Fibroblast of skin of back (primary cell): ENCODE measurements at regions not wholly inside any gene's neighbourhood (a gene's known extent, or its start where the extent isn't known, plus 50 kb on each side); places are given as distances from the start of the nearest gene placed in this dataset.

Experiments used
- DNase-seq: peaks from one replicate; pipeline ENCODE4 v3.0.0-alpha.2; 2013

DNA sequence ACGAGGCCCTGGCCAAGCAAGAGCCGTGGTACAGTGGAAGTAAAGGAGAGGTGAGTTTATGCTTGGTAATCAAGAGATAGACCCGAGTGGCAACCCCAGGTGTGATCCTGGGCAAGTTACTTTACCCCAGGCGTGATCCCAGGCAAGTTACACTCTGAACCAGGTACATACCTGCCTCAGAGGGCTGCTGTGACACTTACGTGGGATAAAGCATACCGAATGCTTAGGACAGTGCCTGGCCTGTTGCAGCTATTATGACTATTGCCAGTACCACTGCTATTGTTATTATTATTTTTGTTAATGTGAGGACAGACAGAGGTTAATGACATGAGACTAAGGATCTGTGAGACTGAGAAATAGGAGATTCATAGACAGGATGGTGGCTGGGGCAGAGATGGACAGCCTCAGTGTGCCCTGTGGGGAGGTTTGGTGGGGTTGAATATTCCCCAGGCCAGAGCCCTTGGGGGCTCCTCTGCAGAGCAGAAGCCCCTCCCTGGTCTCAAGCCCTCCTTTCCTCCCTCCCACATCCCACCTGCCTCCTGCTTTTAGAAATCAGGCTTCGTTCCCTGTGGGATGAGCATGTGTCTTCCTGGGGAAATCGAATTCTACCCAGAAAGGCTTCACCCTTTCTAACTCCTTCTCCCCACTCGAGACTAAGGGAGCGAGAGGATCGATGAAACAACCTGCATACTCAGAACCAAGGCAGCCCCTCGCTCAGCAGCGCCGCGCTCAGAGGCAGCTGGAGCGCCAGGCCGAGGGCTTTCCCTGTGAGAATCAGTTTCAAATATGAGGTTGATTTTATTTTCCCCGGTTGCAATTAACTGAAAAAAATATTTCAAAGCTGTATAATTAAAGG is 62.0 kb upstream of the SIX3 start:
- no peak for DNase-seq

DNA sequence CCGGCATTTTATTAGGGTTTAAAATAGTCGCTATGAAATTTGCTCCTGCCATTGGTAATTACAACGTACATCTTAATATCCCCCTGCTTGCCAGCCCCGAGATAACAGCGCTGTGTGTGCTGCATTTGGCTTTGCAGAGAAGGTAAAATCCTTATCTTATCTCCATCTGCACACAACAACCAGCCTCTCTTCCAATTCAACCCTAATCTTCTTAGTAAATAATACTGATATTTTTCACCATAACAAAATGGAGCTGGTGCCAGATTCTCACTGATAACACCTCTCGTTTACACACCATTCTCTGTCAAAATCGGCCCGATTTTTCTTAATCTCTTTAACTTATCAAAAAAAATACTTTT is 61.4 kb upstream of the SIX3 start:
- DNase-seq = no peak

DNA sequence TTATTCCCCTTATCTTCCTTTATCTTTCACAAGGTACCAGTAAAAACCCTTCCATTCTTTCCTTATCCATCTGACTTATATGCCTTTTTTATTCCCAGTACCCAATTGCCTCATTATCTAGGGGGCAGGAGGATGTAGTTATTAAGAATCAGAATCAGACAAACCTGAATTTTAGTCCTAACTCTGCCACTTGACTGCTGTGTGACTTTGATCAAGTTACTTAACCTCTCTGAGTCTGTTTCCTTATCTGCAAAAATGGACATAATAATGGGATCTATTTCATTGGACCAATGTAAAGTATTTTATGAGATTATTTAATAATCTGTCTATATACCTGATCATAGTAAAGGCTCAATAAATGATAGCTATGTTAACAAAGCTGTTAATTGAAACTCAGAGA is 59.6 kb upstream of the SIX3 start:
- no peak for DNase-seq

DNA sequence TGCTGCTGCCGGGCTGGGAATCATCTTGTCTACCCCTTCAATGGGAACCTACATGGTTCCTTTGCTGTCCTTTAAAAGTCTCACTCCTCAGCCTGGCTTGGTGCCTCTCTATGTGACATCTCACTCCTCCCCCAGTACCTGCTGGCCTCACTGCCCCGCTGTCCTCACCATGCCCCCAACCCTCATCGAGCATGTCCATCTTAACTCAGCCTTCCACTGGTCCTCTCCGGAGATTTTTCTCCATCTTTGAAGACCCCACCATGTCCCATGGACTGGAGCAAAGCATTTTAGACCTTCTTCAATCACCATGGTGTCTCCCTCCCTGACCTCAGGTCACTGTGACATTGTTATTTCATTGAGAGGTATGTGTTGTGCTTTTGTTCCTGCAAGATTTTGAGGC is 58.1 kb upstream of the SIX3 start:
- no peak for DNase-seq

DNA sequence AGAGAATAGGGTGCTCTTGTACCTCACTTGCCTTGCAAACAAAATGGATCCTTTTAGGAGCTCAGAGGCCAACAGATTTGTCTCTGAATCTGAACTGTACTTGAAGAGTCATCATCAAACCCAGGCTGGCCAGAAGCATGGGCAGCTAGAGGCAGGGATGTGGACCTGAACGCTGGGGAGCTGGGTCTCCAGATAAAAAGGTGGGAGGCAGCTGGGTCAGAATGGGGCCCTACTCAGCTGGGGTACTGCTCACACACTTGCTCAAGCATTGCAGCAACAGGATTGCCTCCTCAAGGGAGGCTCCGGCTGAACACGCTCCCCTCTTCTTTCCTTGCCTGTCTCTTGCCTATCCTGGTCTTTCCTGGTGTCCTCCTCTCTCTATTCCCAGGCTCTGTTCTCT is 57.3 kb upstream of the SIX3 start:
- no peak for DNase-seq

DNA sequence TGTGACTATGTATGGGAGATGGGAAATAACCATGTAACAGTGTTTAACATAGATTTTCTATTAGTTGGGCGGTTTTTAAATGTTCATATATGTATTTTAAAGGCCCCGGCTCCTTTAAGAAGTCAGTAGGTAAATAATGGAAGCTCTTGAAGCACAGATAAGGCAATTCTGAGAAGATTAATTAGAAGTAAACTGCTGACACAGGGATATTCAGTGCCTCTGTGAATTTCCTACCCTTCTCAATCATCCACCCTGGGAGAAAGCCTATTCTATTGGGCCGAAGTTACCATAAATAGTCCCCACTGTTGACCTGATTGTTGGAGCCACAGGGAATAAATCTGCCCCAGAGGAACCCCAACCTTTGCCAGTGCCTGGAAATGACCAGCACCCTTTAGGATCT is 56.8 kb upstream of the SIX3 start:
- DNase-seq = no peak

DNA sequence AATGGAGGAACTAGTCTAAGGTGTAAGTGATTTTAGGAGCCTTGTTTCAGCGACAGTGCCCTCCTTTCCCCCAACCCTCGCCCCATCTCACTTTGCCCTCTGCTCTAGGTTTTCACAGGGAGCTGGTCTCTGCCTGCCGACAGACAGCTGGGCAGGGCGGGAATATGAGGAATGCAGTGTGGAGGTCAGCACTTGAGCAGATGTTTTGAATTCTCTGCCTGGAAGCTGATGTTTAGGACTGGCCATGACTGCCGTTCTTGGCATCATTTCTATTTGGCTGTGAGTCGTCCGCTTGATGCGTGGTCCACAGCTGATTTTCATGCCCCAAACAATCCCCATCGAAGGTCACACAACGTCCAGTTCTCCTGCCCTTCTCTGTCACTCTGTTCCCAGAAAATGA is 55.1 kb upstream of the SIX3 start:
- no peak for DNase-seq

DNA sequence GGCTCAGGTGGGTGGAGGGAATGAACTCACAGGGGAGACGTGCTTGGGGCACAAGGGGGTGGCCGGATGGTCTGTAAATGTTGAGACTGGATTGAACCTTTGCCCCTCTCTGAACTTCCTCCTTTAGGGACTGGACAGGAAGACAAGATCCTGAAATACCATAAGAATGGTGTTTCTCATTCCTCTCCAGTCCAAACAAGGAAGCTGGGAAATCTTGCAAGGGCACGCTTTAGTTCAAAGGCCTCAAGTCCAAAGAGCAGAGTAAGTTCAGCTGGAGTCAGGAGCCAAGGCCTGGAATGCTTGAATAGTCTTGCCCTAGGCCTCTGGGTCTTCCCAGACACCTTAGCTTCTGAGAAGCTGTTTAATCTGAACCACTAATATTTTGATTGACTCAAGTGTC is 52.4 kb upstream of the SIX3 start:
- DNase-seq = no peak
